GM13977 (cell line): ENCODE measurements at regions not wholly inside any gene's neighbourhood (a gene's known extent, or its start where the extent isn't known, plus 50 kb on each side); places are given as distances from the start of the nearest gene placed in this dataset.

Source experiments
- DNase-seq: peaks from one replicate; pipeline ENCODE4 v3.0.0; 2012; ENCODE audit warnings: low spot score
- CTCF ChIP-seq: IDR thresholded peaks from 2 replicates; pipeline ENCODE4 v1.5.1; 2012; ENCODE audit warnings: mild to moderate bottlenecking, control low read depth; ENCODE audit not compliant: insufficient read depth; ENCODE audit errors: extremely low read depth, missing control alignments
- in situ Hi-C: fragments of 300-500 bp; cut with MboI; formaldehyde crosslinking; loops from one replicate; pipeline ENCODE4 v1.12.0; 2022; ENCODE audit warnings: low sequenced_read_pairs, low pct_unique_long_range_greater_than_20kb, mixed read lengths, inconsistent platforms; ENCODE audit not compliant: unreplicated experiment

DNA sequence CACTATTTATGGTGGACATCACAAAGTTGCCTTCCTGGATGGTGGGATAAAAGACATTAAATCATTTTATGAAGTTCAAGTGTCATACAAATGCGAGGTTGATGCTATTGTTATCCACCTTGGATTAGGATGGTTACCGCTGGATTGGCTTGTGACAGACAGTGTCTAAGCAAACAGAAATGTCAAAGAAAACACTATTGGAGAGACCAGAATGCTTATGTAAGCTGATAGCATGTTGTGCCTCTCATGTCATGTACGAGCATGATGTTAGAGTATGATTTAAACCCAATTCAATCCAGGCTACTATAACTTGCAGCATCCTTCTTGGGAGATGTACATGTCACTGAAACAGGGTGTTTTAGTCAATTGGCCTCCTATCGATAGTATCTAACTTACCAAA, 178.8 kb upstream of the C9orf72 start:
- TF ChIP-seq CTCF = no peak
- in situ Hi-C loops = no loop called here
- DNase-seq = no peak

DNA sequence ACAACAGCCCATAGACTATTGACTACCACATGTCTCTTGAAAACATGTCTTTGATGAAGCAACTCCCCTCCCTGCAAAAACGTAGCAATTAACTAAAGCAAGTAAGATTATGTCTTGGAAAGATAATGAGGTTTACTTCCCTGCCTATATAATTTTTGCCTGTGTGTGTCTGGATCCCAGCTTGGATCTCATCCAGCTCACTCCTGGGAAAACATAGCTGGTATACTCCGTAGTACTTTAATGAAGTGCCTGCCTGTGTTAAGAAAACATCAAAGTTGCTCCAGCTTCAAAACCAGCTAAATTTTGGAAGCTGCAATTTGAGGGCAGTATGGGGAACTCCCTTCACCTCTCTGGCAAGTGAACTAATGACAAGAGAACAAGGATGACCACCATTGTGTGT, 182.6 kb upstream of the C9orf72 start:
- in situ Hi-C loops = no loop called here
- DNase-seq = no peak
- TF ChIP-seq CTCF = no peak

GRCh38 chr9:27756418-27756817, 183.1 kb upstream of the C9orf72 start:
- TF ChIP-seq CTCF = no peak
- in situ Hi-C loops = no loop called here
- no peak for DNase-seq

DNA sequence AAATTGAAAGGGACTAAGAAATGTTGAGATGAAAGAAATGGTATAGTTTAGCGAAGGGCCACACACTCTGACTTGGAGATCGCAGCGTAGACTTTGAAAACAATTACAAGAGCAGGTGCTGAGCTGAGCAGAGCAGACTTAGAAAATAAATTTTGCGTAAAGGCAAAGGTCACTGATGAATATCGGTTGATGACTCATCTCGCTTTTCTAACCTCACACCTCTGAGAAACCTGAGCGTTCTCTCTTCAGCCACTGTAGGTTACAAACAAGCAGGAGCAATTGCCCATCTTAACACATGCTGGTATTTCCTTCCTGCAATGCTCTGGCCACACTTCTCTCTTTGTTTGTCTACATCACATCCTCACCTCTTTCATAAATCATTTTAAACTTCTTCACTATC, 190.6 kb upstream of the C9orf72 start:
- TF ChIP-seq CTCF = no peak
- DNase-seq = no peak
- in situ Hi-C loops = no loop called here

DNA sequence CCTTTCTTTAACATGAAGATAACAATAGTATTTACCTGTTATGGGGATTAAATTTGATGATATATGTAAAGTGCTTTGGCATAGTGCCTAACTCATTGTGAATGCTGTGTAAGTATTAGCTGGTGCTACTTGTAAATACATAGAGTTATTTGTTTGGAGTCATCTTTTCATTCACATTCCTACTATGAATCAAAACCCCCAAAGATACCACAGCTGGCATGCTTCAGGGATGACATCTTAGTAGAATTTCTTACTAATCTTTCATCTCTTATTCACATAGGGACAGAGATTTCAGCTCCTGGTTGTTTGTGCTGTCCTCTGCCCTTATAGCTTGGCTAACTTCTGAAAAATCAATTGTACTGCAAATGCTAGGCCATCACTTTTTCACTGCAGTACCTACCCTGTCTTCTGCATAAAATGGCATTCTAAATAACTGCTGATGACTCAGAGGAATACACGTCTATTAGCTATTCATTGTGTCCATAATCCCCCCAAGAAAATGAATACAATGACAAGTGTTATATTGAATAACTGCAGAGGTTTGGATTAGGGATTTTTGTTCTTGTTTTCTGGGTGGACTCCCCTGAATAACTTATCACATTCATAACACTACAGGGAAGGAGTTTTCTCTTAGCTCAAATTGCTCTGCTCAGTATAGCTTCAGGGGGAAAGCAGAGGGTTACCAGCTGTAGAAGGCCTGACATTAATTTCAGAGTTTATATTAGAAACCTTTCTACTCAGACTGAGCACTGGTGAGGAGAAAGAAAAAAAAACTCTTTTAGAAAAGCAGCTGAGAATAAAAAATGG, 192.2 kb upstream of the C9orf72 start:
- no peak for DNase-seq
- in situ Hi-C loops = no loop called here
- TF ChIP-seq CTCF = no peak

- no peak for DNase-seq
- in situ Hi-C loops = no loop called here
- no peak for TF ChIP-seq CTCF
Observed at GRCh38 chr9:27766073-27766835, 193.0 kb upstream of the C9orf72 start.
